HEK293T (cell line): ENCODE measurements at regions not wholly inside any gene's neighbourhood (a gene's known extent, or its start where the extent isn't known, plus 50 kb on each side); places are given as distances from the start of the nearest gene placed in this dataset.

Source experiments
- ARNT ChIP-seq: fragments of 450-650 bp; IDR thresholded peaks from 2 replicates; pipeline ENCODE4 v1.6.1; 2017; ENCODE audit warnings: mild to moderate bottlenecking
- BHLHE40 ChIP-seq: fragments of 450-650 bp; IDR thresholded peaks from 2 replicates; pipeline ENCODE4 v1.6.1; 2016; ENCODE audit warnings: mild to moderate bottlenecking, moderate library complexity, borderline replicate concordance
- CTBP1 ChIP-seq: fragments of 450-650 bp; IDR thresholded peaks from 2 replicates; pipeline ENCODE4 v1.6.1; 2016; ENCODE audit warnings: borderline replicate concordance
- ELF4 ChIP-seq: fragments of 450-650 bp; IDR thresholded peaks from 2 replicates; pipeline ENCODE4 v1.6.1; 2017; ENCODE audit warnings: antibody characterized with exemption
- FOXA1 ChIP-seq: fragments of 450-650 bp; IDR thresholded peaks from 2 replicates; pipeline ENCODE4 v1.6.1; 2016; ENCODE audit warnings: mild to moderate bottlenecking
- FOXK2 ChIP-seq: fragments of 450-650 bp; IDR thresholded peaks from 2 replicates; pipeline ENCODE4 v1.6.1; 2016; ENCODE audit warnings: mild to moderate bottlenecking
- FOXM1 ChIP-seq: fragments of 450-650 bp; IDR thresholded peaks from 2 replicates; pipeline ENCODE4 v1.6.1; 2017; ENCODE audit warnings: mild to moderate bottlenecking, borderline replicate concordance
- HDGF ChIP-seq: fragments of 450-650 bp; IDR thresholded peaks from 2 replicates; pipeline ENCODE4 v1.6.1; 2017; ENCODE audit warnings: antibody characterized with exemption, borderline replicate concordance
- NFRKB ChIP-seq: fragments of 450-650 bp; IDR thresholded peaks from 2 replicates; pipeline ENCODE4 v1.6.1; 2016; ENCODE audit warnings: mild to moderate bottlenecking, moderate library complexity
- SP1 ChIP-seq: fragments of 450-650 bp; IDR thresholded peaks from 2 replicates; pipeline ENCODE4 v1.6.1; 2017
- SUZ12 ChIP-seq: fragments of 450-650 bp; IDR thresholded peaks from 2 replicates; pipeline ENCODE4 v1.6.1; 2016; ENCODE audit warnings: mild to moderate bottlenecking
- TARDBP ChIP-seq: fragments of 450-650 bp; IDR thresholded peaks from 2 replicates; pipeline ENCODE4 v1.6.1; 2016
- ZNF384 ChIP-seq: fragments of 450-650 bp; IDR thresholded peaks from 2 replicates; pipeline ENCODE4 v1.6.1; 2016
- TF ChIP-seq, protein P1 (sequence below): fragments of 450-650 bp; IDR thresholded peaks from 2 replicates; pipeline ENCODE4 v1.6.1; 2016

DNA sequence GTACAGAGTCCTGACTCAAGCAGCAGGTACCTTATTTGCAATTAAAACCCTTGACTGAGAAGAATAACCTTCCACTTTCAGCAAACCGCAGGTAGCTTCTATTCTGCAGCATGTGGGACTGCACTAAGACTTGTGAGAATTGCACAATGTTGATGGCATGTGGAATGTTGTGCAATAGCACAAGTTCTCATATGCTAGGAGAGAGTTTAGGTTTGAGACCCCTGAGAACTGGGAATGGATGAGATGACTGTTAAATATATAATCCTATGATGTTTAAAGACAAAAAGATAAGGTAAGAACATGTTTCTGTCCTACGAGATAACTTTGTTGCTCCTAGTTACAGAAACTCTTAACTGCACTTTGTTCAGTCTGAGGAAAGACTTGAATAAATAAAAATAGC lies 194.6 kb downstream of the OTOR start:
- no peak for TF ChIP-seq FOXM1
- no peak for TF ChIP-seq FOXA1
- TF ChIP-seq SP1 = no peak
- TF ChIP-seq FOXK2 = no peak
- no peak for TF ChIP-seq BHLHE40
- no peak for TF ChIP-seq SUZ12
- TF ChIP-seq CTBP1 = no peak
- TF ChIP-seq, protein P1, sequence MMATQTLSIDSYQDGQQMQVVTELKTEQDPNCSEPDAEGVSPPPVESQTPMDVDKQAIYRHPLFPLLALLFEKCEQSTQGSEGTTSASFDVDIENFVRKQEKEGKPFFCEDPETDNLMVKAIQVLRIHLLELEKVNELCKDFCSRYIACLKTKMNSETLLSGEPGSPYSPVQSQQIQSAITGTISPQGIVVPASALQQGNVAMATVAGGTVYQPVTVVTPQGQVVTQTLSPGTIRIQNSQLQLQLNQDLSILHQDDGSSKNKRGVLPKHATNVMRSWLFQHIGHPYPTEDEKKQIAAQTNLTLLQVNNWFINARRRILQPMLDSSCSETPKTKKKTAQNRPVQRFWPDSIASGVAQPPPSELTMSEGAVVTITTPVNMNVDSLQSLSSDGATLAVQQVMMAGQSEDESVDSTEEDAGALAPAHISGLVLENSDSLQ = no peak
- no peak for TF ChIP-seq TARDBP
- TF ChIP-seq NFRKB = no peak
- no peak for TF ChIP-seq ARNT
- TF ChIP-seq ZNF384 = no peak
- TF ChIP-seq HDGF = no peak
- TF ChIP-seq ELF4 = no peak
